Neutrophil (primary cell): ENCODE measurements at regions not wholly inside any gene's neighbourhood (a gene's known extent, or its start where the extent isn't known, plus 50 kb on each side); places are given as distances from the start of the nearest gene placed in this dataset.

ENCODE experiments used
- H3K27ac ChIP-seq: fragments of 200-600 bp; sonication (generic); 2 replicates; pipeline ENCODE4 v1.5.1; 2016; ENCODE audit warnings: mild to moderate bottlenecking, moderate library complexity
- H3K27me3 ChIP-seq: fragments of 200-600 bp; sonication (generic); 2 replicates; pipeline ENCODE4 v1.6.0; 2016; ENCODE audit warnings: mild to moderate bottlenecking
- H3K36me3 ChIP-seq: fragments of 200-600 bp; sonication (generic); 2 replicates; pipeline ENCODE4 v1.5.1; 2017
- H3K4me1 ChIP-seq, 2 experiments: fragments of 200-600 bp in 1 of 2; sonication (generic) in 1 of 2; 1 replicate in 1 of 2; 2 replicates in 1 of 2; pipeline versions ENCODE4 v1.5.1 to v1.6.1; 2013 to 2016; ENCODE audit warnings: low read depth in 1 of 2, low read length in 1 of 2, mild to moderate bottlenecking in 1 of 2, moderate library complexity in 1 of 2; ENCODE audit not compliant: control insufficient read depth in 1 of 2, insufficient read depth in 1 of 2
- H3K4me3 ChIP-seq, 2 experiments: fragments of 200-600 bp in 1 of 2; sonication (generic) in 1 of 2; 1 replicate in 1 of 2; 2 replicates in 1 of 2; pipeline ENCODE4 v1.5.1; 2013 to 2016; ENCODE audit warnings: low read depth in 1 of 2, low read length in 1 of 2, mild to moderate bottlenecking in 1 of 2, moderate library complexity in 1 of 2
- H3K9me3 ChIP-seq: fragments of 200-600 bp; sonication (generic); 2 replicates; pipeline ENCODE4 v1.5.1; 2016
- CTCF ChIP-seq: fragments of 200-600 bp; sonication (generic); IDR thresholded peaks from 2 replicates; pipeline ENCODE4 v1.5.1; 2016; ENCODE audit warnings: antibody characterized with exemption

- no peak overlapping the region for H3K27ac ChIP-seq
- no peaks in the 10 kb centered on the region for H3K9me3 ChIP-seq
- H3K4me3 ChIP-seq, result no peak overlapping the region
- TF ChIP-seq CTCF, result peak; percentile 80
- H3K4me1 ChIP-seq, result peaks cover 0 to 5% of the 10 kb centered on the region in 2 experiments
- no peaks in the 10 kb centered on the region for H3K27me3 ChIP-seq
- no peaks in the 10 kb centered on the region for H3K36me3 ChIP-seq
These were observed 88.0 kb downstream of the FAM217A start for GRCh38 chr6:3990692-3991491.

DNA sequence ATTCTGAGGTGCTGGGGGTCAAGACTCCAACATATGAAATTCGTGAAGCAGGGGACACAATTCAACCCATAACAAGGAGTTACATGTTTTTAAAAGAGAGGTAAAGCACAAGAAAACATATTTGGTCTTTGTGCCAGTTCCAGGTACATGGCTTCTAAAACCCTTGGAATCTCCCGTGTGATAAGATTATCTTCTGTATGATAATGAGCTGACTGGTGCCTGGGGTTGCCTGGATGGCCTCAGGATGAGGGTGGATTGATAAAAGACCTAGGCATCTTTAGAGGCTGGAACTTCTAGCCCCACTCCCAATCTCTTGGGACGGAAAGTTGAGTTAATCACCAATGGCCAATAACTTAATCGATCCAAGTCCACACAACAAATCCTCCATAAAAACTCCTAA lies 87.0 kb downstream of the FAM217A start:
- H3K9me3 ChIP-seq, result no peaks in the 10 kb centered on the region
- no peak overlapping the region for H3K4me3 ChIP-seq
- H3K36me3 ChIP-seq, result no peaks in the 10 kb centered on the region
- no peaks in the 10 kb centered on the region for H3K27me3 ChIP-seq
- H3K27ac ChIP-seq, result no peak overlapping the region
- H3K4me1 ChIP-seq, result peaks cover 0 to 5% of the 10 kb centered on the region in 2 experiments
- TF ChIP-seq CTCF, result no peak

- H3K27me3 ChIP-seq, result no peaks in the 10 kb centered on the region
- no peaks in the 10 kb centered on the region for H3K9me3 ChIP-seq
- H3K4me1 ChIP-seq, result no peaks in the 10 kb centered on the region
- H3K27ac ChIP-seq, result no peak overlapping the region
- TF ChIP-seq CTCF, result no peak
- no peak overlapping the region for H3K4me3 ChIP-seq
- no peaks in the 10 kb centered on the region for H3K36me3 ChIP-seq
These were observed 82.6 kb downstream of the FAM217A start for GRCh38 chr6:3996349-3996748.

GRCh38 chr6:3997177-3997770 lies 81.7 kb downstream of the FAM217A start:
- no peaks in the 10 kb centered on the region for H3K36me3 ChIP-seq
- no peaks in the 10 kb centered on the region for H3K9me3 ChIP-seq
- no peak overlapping the region for H3K27ac ChIP-seq
- H3K4me1 ChIP-seq, result no peaks in the 10 kb centered on the region
- no peaks in the 10 kb centered on the region for H3K27me3 ChIP-seq
- no peak for TF ChIP-seq CTCF
- no peak overlapping the region for H3K4me3 ChIP-seq

GRCh38 chr6:3999800-4000661 lies 78.9 kb downstream of the FAM217A start:
- Histone ChIP-seq H3K36me3 (no peaks in the 10 kb centered on the region), H3K9me3 (no peaks in the 10 kb centered on the region), H3K27ac (no peak overlapping the region), H3K27me3 (no peaks in the 10 kb centered on the region), H3K4me1 (no peaks in the 10 kb centered on the region), H3K4me3 (no peak overlapping the region)
- TF ChIP-seq CTCF, result no peak
